PC-9 (cell line): ENCODE measurements at regions not wholly inside any gene's neighbourhood (a gene's known extent, or its start where the extent isn't known, plus 50 kb on each side); places are given as distances from the start of the nearest gene placed in this dataset.
"Not testable (repeated sequence)": the region's sequence is repeated elsewhere in the genome, so short reads cannot be mapped to it uniquely, and the experiment has no call there.

Experiments
- BruUV-seq: library from RNA; stranded (reverse); fragments of 400-500 nt; replicated peaks from 2 replicates; lab custom pipeline; 2021; lab: Mats Ljungman, UMichigan
- CTCF ChIA-PET: fragments of 300-600 bp; sonication (Branson Sonifier 250); formaldehyde crosslinking; loops from one replicate; lab custom pipeline; 2022; ENCODE audit warnings: antibody characterized with exemption; lab: Charles Lee
- POLR2A ChIA-PET: fragments of 300-600 bp; sonication (Branson Sonifier 250); formaldehyde crosslinking; loops from one replicate; lab custom pipeline; 2022; ENCODE audit warnings: antibody characterized with exemption; ENCODE audit not compliant: unreplicated experiment; lab: Charles Lee
- DNase-seq, 2 experiments: peaks; one replicate each; pipeline versions ENCODE4 v3.0.0 to v3.0.0-alpha.2; 2015 to 2022; ENCODE audit warnings: mixed read lengths in 1 of 2
- H2AFZ ChIP-seq: fragments of 200-600 bp; sonication (generic); 2 replicates; pipeline ENCODE4 v1.8.1; 2017; ENCODE audit warnings: antibody characterized with exemption
- H3F3A ChIP-seq: fragments of 200-600 bp; sonication (generic); 2 replicates; pipeline ENCODE4 v1.8.1; 2017; ENCODE audit warnings: antibody characterized with exemption, mild to moderate bottlenecking, low read depth; ENCODE audit not compliant: insufficient read depth
- H3K27ac ChIP-seq: fragments of 200-600 bp; sonication (generic); 2 replicates; pipeline ENCODE4 v1.6.1; 2016; ENCODE audit warnings: mixed run types
- H3K27me3 ChIP-seq: fragments of 200-600 bp; sonication (generic); 2 replicates; pipeline ENCODE4 v1.6.1; 2016; ENCODE audit warnings: low read depth, mixed run types; ENCODE audit not compliant: insufficient read depth
- H3K36me3 ChIP-seq: fragments of 200-600 bp; sonication (generic); 2 replicates; pipeline ENCODE4 v1.6.1; 2016; ENCODE audit warnings: low read depth, mixed run types
- H3K4me1 ChIP-seq: fragments of 200-600 bp; sonication (generic); replicated peaks from 2 replicates; pipeline ENCODE4 v1.6.1; 2016; ENCODE audit warnings: mixed run types; ENCODE audit not compliant: insufficient read depth
- H3K4me2 ChIP-seq: fragments of 200-600 bp; sonication (generic); 2 replicates; pipeline ENCODE4 v1.6.1; 2017; ENCODE audit warnings: mixed run types
- H3K4me3 ChIP-seq: fragments of 200-600 bp; sonication (generic); 2 replicates; pipeline ENCODE4 v1.6.1; 2016; ENCODE audit warnings: mixed run types
- H3K79me2 ChIP-seq: fragments of 200-600 bp; sonication (generic); 2 replicates; pipeline ENCODE4 v1.6.1; 2017; ENCODE audit warnings: low read depth, mixed run types
- H3K9me2 ChIP-seq: fragments of 200-600 bp; sonication (generic); 2 replicates; pipeline ENCODE4 v1.8.1; 2017; ENCODE audit warnings: mild to moderate bottlenecking; ENCODE audit not compliant: insufficient read depth
- H3K9me3 ChIP-seq: fragments of 200-600 bp; sonication (generic); 2 replicates; pipeline ENCODE4 v1.8.1; 2016; ENCODE audit warnings: low read depth; ENCODE audit not compliant: insufficient read depth
- H4K20me1 ChIP-seq: fragments of 200-600 bp; sonication (generic); 2 replicates; pipeline ENCODE4 v1.8.1; 2017; ENCODE audit not compliant: insufficient read depth
- EZH2 ChIP-seq: fragments of 200-600 bp; sonication (generic); IDR thresholded peaks from 2 replicates; pipeline ENCODE4 v1.8.0; 2017; ENCODE audit warnings: antibody characterized with exemption, low read depth
- intact Hi-C: fragments of 100-400 bp; cut with micrococcal nuclease; formaldehyde crosslinking; loops from one replicate; pipeline ENCODE4 v1.10.0; 2022; ENCODE audit not compliant: unreplicated experiment
- TF ChIP-seq, protein P1 (sequence below): fragments of 200-600 bp; sonication (generic); conservative IDR thresholded peaks from 2 replicates; pipeline ENCODE4 v1.6.1; 2017; ENCODE audit warnings: mixed run types, antibody characterized with exemption, mild to moderate bottlenecking, moderate library complexity

DNA sequence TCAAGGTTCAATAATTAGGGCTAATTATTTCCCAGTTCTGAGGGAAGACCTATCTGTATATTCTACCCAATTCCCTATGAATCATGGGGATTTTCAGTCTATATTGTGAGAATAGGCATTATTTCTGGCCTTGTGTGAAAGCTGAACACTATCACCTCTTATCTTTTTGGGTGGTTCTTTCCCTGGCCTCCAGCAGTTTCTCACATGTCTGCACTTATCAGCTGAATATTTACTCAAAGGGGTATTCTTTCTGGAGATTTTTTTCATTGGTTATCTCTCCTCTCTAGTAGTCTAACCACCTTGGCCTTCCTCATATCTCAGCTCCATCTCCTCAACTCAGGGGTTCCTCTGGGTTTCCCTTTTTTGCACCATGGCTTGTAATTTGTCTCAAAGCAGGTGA lies 64.9 kb upstream of the LIFR start:
- Histone ChIP-seq H3K79me2 (no peaks in the 10 kb centered on the region), H4K20me1 (no peaks in the 10 kb centered on the region), H2AFZ (no peak overlapping the region), H3K4me3 (no peak overlapping the region), H3K9me3 (no peaks in the 10 kb centered on the region; the same call in 1 of the 2 replicates), H3K27me3 (no peaks in the 10 kb centered on the region), H3F3A (no peaks in the 10 kb centered on the region), H3K4me2 (no peak overlapping the region), H3K9me2 (no peaks in the 10 kb centered on the region), H3K36me3 (no peaks in the 10 kb centered on the region), H3K4me1 (no peaks in the 10 kb centered on the region), H3K27ac (no peak overlapping the region)
- no TSS peak for BruUV-seq
- CTCF ChIA-PET, result interaction anchor here (0.8 kb wide), 1 partner anchor 30 kb away, joined by 3 read pairs; no protein-coding TSS in a partner anchor
- DNase-seq, result no peak
- no peak for TF ChIP-seq EZH2
- TF ChIP-seq, protein P1, sequence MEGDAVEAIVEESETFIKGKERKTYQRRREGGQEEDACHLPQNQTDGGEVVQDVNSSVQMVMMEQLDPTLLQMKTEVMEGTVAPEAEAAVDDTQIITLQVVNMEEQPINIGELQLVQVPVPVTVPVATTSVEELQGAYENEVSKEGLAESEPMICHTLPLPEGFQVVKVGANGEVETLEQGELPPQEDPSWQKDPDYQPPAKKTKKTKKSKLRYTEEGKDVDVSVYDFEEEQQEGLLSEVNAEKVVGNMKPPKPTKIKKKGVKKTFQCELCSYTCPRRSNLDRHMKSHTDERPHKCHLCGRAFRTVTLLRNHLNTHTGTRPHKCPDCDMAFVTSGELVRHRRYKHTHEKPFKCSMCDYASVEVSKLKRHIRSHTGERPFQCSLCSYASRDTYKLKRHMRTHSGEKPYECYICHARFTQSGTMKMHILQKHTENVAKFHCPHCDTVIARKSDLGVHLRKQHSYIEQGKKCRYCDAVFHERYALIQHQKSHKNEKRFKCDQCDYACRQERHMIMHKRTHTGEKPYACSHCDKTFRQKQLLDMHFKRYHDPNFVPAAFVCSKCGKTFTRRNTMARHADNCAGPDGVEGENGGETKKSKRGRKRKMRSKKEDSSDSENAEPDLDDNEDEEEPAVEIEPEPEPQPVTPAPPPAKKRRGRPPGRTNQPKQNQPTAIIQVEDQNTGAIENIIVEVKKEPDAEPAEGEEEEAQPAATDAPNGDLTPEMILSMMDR, result no peak
- POLR2A ChIA-PET, result interaction anchor here (0.6 kb wide), 1 partner anchor 184 kb away, joined by 5 read pairs; no protein-coding TSS in a partner anchor
- intact Hi-C loops, result no loop called here

DNA sequence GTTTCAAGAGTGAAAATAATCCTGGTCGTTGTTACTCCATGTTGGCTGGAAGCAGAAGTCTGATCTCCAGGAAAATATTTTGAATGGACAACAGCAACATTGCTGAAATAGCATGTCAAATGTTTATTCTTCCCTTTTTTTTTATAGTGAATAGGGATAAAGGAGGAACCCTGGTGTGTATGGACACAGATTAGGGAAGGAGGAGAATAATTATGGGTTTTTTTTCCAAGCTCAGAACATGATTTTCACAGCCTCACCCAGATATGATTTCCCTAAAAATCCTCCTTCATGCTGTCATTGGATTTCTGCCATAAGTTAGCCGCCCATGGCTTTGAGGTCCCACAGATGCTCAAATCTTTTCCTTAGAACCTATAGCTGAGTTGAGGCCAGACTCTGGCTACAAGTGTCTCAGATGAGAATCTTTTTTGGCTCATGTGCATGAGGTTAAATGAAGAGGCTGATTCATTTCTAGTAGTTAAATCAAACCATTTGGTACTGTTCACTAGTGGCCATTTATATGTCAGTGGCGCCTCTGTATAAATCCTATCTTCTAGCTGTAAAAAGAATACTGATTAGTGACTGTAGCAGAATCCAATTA lies 65.5 kb upstream of the LIFR start:
- Histone ChIP-seq H3K79me2 (no peaks in the 10 kb centered on the region), H4K20me1 (no peaks in the 10 kb centered on the region), H3K4me3 (no peak overlapping the region), H3K27ac (no peak overlapping the region), H2AFZ (no peak overlapping the region), H3K9me3 (no peaks in the 10 kb centered on the region; the same call in 1 of the 2 replicates), H3K4me2 (no peak overlapping the region), H3F3A (no peaks in the 10 kb centered on the region), H3K4me1 (no peaks in the 10 kb centered on the region), H3K36me3 (no peaks in the 10 kb centered on the region), H3K27me3 (no peaks in the 10 kb centered on the region), H3K9me2 (no peaks in the 10 kb centered on the region)
- no TSS peak for BruUV-seq
- no peak for DNase-seq
- intact Hi-C loops, result no loop called here
- ChIA-PET POLR2A (no interaction called here), CTCF (interaction anchor here (0.8 kb wide), 1 partner anchor 30 kb away, joined by 3 read pairs; no protein-coding TSS in a partner anchor)
- TF ChIP-seq, protein P1, result no peak
- no peak for TF ChIP-seq EZH2

DNA sequence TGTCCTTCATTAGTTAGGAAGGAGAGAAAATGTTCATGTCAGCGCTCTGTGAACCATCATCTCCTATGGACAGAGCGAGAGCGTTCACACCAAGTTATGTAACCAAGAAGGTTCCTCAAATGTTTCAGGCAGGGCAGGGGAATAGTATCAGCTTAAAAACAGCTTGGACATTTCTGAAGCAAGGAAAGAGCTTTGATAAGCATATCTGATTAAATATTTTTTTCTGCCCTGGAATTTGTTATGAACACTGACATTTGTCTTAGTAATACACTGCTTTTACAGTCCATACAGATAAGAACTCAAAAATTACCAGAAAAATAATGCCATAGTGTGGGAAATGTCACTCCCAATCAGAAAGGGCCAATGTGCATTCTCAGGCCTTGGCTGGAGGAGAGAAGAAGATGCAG lies 66.3 kb upstream of the LIFR start:
- Histone ChIP-seq H3K27ac (no peak overlapping the region), H4K20me1 (no peaks in the 10 kb centered on the region), H3K4me2 (no peak overlapping the region), H2AFZ (no peak overlapping the region), H3K27me3 (no peaks in the 10 kb centered on the region), H3K4me3 (no peak overlapping the region), H3F3A (no peaks in the 10 kb centered on the region), H3K9me2 (no peaks in the 10 kb centered on the region), H3K9me3 (no peaks in the 10 kb centered on the region; the same call in 1 of the 2 replicates), H3K79me2 (no peaks in the 10 kb centered on the region), H3K4me1 (no peaks in the 10 kb centered on the region), H3K36me3 (no peaks in the 10 kb centered on the region)
- intact Hi-C loops, result no loop called here
- no peak for TF ChIP-seq EZH2
- TF ChIP-seq, protein P1, result no peak
- ChIA-PET POLR2A (interaction anchor here (0.7 kb wide), 1 partner anchor 9 kb away, joined by 10 read pairs; no protein-coding TSS in a partner anchor), CTCF (no interaction called here)
- no peak for DNase-seq
- no TSS peak for BruUV-seq

DNA sequence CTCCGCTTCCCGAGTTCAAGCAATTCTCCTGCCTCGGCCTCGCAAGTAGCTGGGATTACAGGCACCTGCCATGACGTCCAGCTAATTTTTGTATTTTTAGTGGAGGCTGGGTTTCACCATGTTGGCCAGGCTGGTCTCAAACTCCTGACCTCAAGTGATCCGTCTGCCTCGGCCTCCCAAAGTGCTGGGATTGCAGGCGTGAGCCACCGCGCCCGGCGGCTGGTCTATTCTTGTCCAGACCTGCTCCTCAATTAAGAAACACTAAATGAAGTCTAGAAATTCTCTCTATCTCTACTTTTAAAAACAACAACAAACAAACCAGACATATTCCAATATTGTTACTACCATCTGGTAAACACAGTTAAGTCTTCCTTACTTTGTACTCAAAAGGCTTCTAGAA lies 68.1 kb upstream of the LIFR start:
- H3K4me2 ChIP-seq, H2AFZ ChIP-seq, H3F3A ChIP-seq, DNase-seq, H3K36me3 ChIP-seq, H3K9me3 ChIP-seq, H3K9me2 ChIP-seq, intact Hi-C loops, POLR2A ChIA-PET, BruUV-seq, CTCF ChIA-PET, H3K27me3 ChIP-seq, H3K27ac ChIP-seq, H3K79me2 ChIP-seq, H3K4me3 ChIP-seq, H3K4me1 ChIP-seq, H4K20me1 ChIP-seq: not testable (repeated sequence)

DNA sequence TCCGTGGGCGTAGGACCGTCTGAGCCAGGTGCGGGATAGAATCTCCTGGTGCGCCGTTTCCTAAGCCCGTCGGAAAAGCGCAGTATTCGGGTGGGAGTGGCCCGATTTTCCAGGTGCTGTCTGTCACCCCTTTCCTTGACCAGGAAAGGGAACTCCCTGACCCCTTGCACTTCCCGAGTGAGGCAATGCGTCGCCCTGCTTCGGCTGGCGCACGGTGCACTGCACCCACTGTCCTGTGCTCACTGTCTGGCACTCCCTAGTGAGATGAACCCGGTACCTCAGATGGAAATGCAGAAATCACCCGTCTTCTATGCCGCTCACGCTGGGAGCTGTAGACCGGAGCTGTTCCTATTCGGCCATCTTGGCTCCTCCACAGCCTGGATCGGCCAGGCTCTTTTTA lies 74.9 kb upstream of the LIFR start:
- H4K20me1 ChIP-seq, intact Hi-C loops, H3K9me3 ChIP-seq, H3K9me2 ChIP-seq, H3K4me1 ChIP-seq, H3K4me2 ChIP-seq, DNase-seq, BruUV-seq, H3K36me3 ChIP-seq, H3K4me3 ChIP-seq, H2AFZ ChIP-seq, H3F3A ChIP-seq, H3K27me3 ChIP-seq, POLR2A ChIA-PET, H3K79me2 ChIP-seq, H3K27ac ChIP-seq: not testable (repeated sequence)
- CTCF ChIA-PET, result interaction anchor here (0.7 kb wide), 1 partner anchor 56 kb away, joined by 3 read pairs; no protein-coding TSS in a partner anchor
